Caco-2 (cell line): ENCODE measurements at regions not wholly inside any gene's neighbourhood (a gene's known extent, or its start where the extent isn't known, plus 50 kb on each side); places are given as distances from the start of the nearest gene placed in this dataset.

Source experiments
- BruUV-seq: library from RNA; stranded (reverse); fragments of 400-500 nt; replicated peaks from 2 replicates; lab custom pipeline; 2021; lab: Mats Ljungman, UMichigan
- CTCF ChIA-PET: fragments of 300-600 bp; sonication (Branson Sonifier 250); formaldehyde crosslinking; loops from one replicate; lab custom pipeline; 2022; ENCODE audit warnings: antibody characterized with exemption; lab: Charles Lee
- POLR2A ChIA-PET: fragments of 300-600 bp; sonication (Branson Sonifier 250); formaldehyde crosslinking; loops from one replicate; lab custom pipeline; 2022; ENCODE audit warnings: antibody characterized with exemption; lab: Charles Lee
- DNase-seq, 2 experiments: peaks; one replicate each; pipeline versions ENCODE4 v3.0.0 to v3.0.0-alpha.2; 2020 to 2022
- H3K27me3 ChIP-seq: replicated peaks from 2 replicates; pipeline ENCODE4 v1.6.0; 2011; ENCODE audit warnings: low read length; ENCODE audit not compliant: control insufficient read depth, insufficient read depth
- H3K36me3 ChIP-seq: 2 replicates; pipeline ENCODE4 v1.5.1; 2011; ENCODE audit warnings: low read length; ENCODE audit not compliant: control insufficient read depth, insufficient read depth
- H3K4me1 ChIP-seq: fragments of 250-450 bp; sonication (Bioruptor Pico); 2 replicates; pipeline ENCODE4 v1.5.1; 2020; ENCODE audit warnings: mild to moderate bottlenecking
- H3K4me3 ChIP-seq: 2 replicates; pipeline ENCODE4 v1.5.1; 2011; ENCODE audit warnings: low read depth, mild to moderate bottlenecking, control low read depth, low read length
- H3K9me3 ChIP-seq: fragments of 250-450 bp; sonication (Bioruptor Pico); 2 replicates; pipeline ENCODE4 v1.5.1; 2020; ENCODE audit warnings: mild to moderate bottlenecking, moderate library complexity
- H3K27ac Mint-ChIP-seq: one replicate; pipeline ENCODE4 v1.8.0; 2022; ENCODE audit warnings: mixed read lengths; ENCODE audit not compliant: unreplicated experiment
- H3K27me3 Mint-ChIP-seq: one replicate; pipeline ENCODE4 v1.8.0; 2022; ENCODE audit warnings: mixed read lengths; ENCODE audit not compliant: insufficient read depth, unreplicated experiment
- H3K36me3 Mint-ChIP-seq: one replicate; pipeline ENCODE4 v1.8.0; 2022; ENCODE audit warnings: mild to moderate bottlenecking, mixed read lengths; ENCODE audit not compliant: insufficient read depth, unreplicated experiment
- H3K4me1 Mint-ChIP-seq: one replicate; pipeline ENCODE4 v1.8.0; 2022; ENCODE audit warnings: low read depth, mixed read lengths; ENCODE audit not compliant: unreplicated experiment
- H3K4me3 Mint-ChIP-seq: one replicate; pipeline ENCODE4 v1.8.0; 2022; ENCODE audit warnings: mild to moderate bottlenecking, moderate library complexity, mixed read lengths; ENCODE audit not compliant: unreplicated experiment
- H3K9me3 Mint-ChIP-seq: one replicate; pipeline ENCODE4 v1.8.0; 2022; ENCODE audit warnings: mixed read lengths; ENCODE audit not compliant: unreplicated experiment
- CTCF ChIP-seq, 2 experiments: fragments of 200-600 bp in 1 of 2; IDR thresholded peaks; 1 replicate in 1 of 2; 2 replicates in 1 of 2; pipeline versions ENCODE4 v1.5.1 to v1.8.0; 2011 to 2022; ENCODE audit warnings: antibody characterized with exemption in 1 of 2, control low read depth in 1 of 2, inconsistent platforms in 1 of 2, low read depth in 1 of 2, low read length in 1 of 2, mild to moderate bottlenecking in 1 of 2, moderate library complexity in 1 of 2; ENCODE audit not compliant: insufficient read depth in 1 of 2, severe bottlenecking in 1 of 2, unreplicated experiment in 1 of 2
- intact Hi-C: fragments of 100-400 bp; cut with micrococcal nuclease; formaldehyde crosslinking; loops from one replicate; pipeline ENCODE4 v1.10.0; 2022; ENCODE audit not compliant: unreplicated experiment

- Histone ChIP-seq H3K4me1 (no peaks in the 10 kb centered on the region), H3K36me3 (no peaks in the 10 kb centered on the region), H3K9me3 (0 out of 2 replicates have a peak, but pooled peaks cover 3% of the 10 kb centered on the region), H3K4me3 (no peak overlapping the region), H3K27me3 (no peaks in the 10 kb centered on the region)
- Mint-ChIP-seq H3K4me3 (no peak overlapping the region), H3K27ac (no peak overlapping the region), H3K4me1 (peaks cover 16% of the 10 kb centered on the region), H3K36me3 (no peaks in the 10 kb centered on the region), H3K27me3 (no peaks in the 10 kb centered on the region), H3K9me3 (peaks cover 61% of the 10 kb centered on the region)
- ChIA-PET CTCF (no interaction called here), POLR2A (no interaction called here)
- BruUV-seq, result no TSS peak
- no peak for DNase-seq
- TF ChIP-seq CTCF (IDR thresholded peaks at IDR 0.05; ENCODE audit: insufficient read depth in 1 of 2, low read depth in 1 of 2, low read length in 1 of 2, severe bottlenecking in 1 of 2, unreplicated experiment in 1 of 2), result no peak
- intact Hi-C loops, result no loop called here
Observed at GRCh38 chr6:11450037-11450436, 87.5 kb upstream of the TMEM170B start.

GRCh38 chr6:11449408-11449807, 88.1 kb upstream of the TMEM170B start:
- Mint-ChIP-seq H3K4me1 (peaks cover 16% of the 10 kb centered on the region), H3K4me3 (no peak overlapping the region), H3K36me3 (no peaks in the 10 kb centered on the region), H3K9me3 (peaks cover 61% of the 10 kb centered on the region), H3K27ac (no peak overlapping the region), H3K27me3 (no peaks in the 10 kb centered on the region)
- DNase-seq, result no peak
- no peak for TF ChIP-seq CTCF (IDR thresholded peaks at IDR 0.05; ENCODE audit: insufficient read depth in 1 of 2, low read depth in 1 of 2, low read length in 1 of 2, severe bottlenecking in 1 of 2, unreplicated experiment in 1 of 2)
- ChIA-PET CTCF (no interaction called here), POLR2A (no interaction called here)
- Histone ChIP-seq H3K4me3 (no peak overlapping the region), H3K36me3 (no peaks in the 10 kb centered on the region), H3K27me3 (no peaks in the 10 kb centered on the region), H3K9me3 (0 out of 2 replicates have a peak, but pooled peaks cover 9% of the 10 kb centered on the region), H3K4me1 (no peaks in the 10 kb centered on the region)
- BruUV-seq, result no TSS peak
- intact Hi-C loops, result no loop called here

GRCh38 chr6:11448038-11448437, 89.5 kb upstream of the TMEM170B start:
- Mint-ChIP-seq H3K4me1 (peaks cover 4% of the 10 kb centered on the region), H3K27ac (no peak overlapping the region), H3K36me3 (no peaks in the 10 kb centered on the region), H3K27me3 (no peaks in the 10 kb centered on the region), H3K4me3 (no peak overlapping the region), H3K9me3 (peaks cover 51% of the 10 kb centered on the region)
- intact Hi-C loops, result no loop called here
- POLR2A ChIA-PET, result no interaction called here
- CTCF ChIA-PET, result no interaction called here
- Histone ChIP-seq H3K36me3 (no peaks in the 10 kb centered on the region), H3K27me3 (no peaks in the 10 kb centered on the region), H3K9me3 (0 out of 2 replicates have a peak, but pooled peaks cover 11% of the 10 kb centered on the region), H3K4me1 (peaks cover 2% of the 10 kb centered on the region; the same call in 1 of the 2 replicates), H3K4me3 (no peak overlapping the region)
- no TSS peak for BruUV-seq
- no peak for TF ChIP-seq CTCF (IDR thresholded peaks at IDR 0.05; ENCODE audit: insufficient read depth in 1 of 2, low read depth in 1 of 2, low read length in 1 of 2, severe bottlenecking in 1 of 2, unreplicated experiment in 1 of 2)
- DNase-seq, result no peak
